ENCODE measurements at regions not wholly inside any gene's neighbourhood (a gene's known extent, or its start where the extent isn't known, plus 50 kb on each side); places are given as distances from the start of the nearest gene placed in this dataset.
"Not testable (repeated sequence)": the region's sequence is repeated elsewhere in the genome, so short reads cannot be mapped to it uniquely, and the experiment has no call there.

DNA sequence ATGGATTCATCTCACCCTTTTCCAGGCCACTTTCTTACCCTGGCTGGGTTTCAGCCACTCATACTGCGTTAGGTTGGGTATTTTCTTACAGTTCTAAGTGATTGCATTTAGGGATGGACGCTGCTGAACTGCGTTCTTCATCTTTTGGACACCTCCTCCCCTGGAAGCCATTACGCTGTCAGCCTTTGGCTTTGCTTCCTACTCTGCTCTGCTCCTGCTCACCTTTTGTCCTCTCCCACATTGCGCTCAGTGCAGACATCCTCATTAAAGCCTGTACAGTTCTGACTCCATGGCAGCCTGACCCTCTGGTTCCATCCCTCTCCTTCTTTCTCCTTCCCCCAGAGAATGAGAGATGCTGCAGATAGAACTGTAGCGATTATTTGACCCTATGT, 108.9 kb downstream of the SRGAP2 start:
- DNase-seq (ENCODE audit: low read depth) = not testable (repeated sequence)

GRCh38 chr1:206314951-206315636, 111.8 kb downstream of the SRGAP2 start:
- DNase-seq (ENCODE audit: low read depth) = not testable (repeated sequence)

DNA sequence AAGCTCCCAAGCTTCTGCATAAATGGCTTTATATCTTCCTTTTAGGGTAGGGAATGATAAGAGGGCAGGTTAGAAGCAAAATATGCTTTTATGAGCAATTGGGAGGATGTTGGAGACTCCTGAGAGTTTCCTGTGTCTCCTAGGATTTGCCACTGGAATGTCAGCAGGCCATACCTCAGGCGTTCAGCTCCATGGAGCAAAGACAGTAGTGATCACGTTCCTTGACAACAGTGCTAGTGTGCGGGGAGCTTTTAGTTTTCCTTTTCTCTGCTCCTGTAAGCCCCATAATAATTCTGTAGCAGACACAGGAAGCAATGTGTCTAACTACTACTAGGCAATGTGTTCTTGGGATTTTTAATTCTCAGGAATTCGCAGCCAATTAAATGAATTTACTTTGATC, 113.6 kb downstream of the SRGAP2 start:
- not testable (repeated sequence) for DNase-seq (ENCODE audit: low read depth)

DNA sequence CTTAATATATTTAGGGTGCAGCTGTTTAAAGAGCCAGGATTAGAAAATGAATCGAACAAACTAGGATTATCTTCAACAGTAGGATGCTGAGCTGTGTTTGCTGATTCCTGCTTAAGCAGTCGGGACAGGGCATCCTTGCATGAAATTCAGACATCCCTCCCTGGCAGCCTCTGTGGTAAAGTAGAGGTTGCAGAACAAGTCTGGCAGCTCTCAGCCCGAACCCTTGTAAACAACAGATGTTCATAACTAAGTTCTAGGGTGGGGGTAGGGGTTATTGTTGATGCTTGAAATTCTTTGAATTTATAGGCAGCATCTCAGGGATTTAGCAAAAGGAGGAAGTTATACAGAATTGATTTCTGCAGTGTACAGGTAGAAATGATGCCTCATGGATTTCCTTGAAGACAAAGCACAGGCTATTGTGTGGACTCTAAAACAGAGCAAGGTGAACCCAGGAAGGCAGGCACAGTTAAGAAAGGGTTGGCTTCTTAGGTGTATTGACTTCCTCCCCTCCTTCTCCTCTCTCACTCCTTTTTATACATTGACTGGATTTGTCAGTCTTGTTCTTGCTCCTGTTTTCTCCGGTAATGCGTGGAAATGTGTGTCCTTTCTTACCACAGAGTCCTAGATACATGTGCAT, 114.7 kb downstream of the SRGAP2 start:
- DNase-seq (ENCODE audit: low read depth) = not testable (repeated sequence)

DNA sequence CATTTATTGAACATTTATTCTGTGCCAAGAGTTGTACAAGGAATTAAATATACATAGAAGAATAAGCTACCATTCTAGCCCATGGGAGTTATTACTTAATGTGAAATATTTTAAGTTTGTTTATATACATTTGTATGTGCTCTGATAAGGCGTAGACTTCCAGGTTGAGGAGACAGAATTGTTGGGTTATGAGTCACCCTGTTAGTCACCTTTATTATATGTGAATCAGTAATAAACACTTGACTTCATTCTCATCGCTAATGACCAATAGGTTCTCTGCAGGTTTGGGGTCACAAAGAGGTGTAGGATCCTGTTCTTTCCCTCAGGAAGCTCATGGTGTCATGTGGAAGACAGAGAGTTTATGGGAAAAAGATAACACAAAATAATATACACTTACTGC, 116.9 kb downstream of the SRGAP2 start:
- not testable (repeated sequence) for DNase-seq (ENCODE audit: low read depth)

DNA sequence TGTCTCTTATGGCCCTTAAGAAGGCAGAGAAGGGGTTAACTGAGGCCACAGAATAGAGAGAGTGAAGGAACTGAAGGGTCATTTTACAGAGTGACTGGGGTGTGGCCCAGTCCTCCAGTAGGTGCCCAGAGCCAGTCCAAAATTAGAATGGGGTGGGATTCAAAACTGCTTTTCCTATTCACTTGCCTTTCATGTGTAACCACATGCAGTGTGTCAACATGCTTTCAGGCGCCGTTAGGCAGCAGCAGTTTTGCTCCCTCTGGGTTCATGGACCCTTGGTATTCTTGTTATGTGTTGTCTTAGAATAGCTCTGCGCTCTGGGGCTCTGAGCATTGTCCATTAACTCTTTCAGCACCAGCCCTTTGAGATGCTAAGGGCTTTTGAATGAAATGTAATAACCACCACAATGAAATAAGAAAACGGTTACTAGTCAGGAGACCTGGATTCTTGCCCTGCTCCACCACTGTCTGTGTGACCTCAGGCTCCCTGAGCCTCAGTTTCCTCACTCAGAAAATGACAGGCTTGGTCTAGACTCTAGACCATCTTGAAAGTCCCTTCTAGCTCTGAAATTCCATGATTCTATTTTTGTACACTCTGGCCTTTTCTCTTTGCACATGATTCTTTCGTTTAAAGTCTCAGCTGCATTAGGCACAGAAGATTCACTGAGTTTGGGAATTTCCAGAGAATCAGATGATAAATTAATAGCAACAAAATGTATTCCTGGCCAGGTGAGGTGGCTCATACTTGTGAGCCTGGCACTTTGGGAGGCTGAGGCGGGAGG, 123.0 kb downstream of the SRGAP2 start:
- not testable (repeated sequence) for DNase-seq (ENCODE audit: low read depth)

DNA sequence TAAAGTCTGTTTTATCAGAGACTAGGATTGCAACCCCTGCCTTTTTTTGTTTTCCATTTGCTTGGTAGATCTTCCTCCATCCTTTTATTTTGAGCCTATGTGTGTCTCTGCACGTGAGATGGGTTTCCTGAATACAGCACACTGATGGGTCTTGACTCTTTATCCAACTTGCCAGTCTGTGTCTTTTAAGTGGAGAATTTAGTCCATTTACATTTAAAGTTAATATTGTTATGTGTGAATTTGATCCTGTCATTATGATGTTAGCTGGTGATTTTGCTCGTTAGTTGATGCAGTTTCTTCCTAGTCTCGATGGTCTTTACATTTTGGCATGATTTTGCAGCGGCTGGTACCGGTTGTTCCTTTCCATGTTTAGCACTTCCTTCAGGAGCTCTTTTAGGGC, 128.3 kb downstream of the SRGAP2 start:
- DNase-seq (ENCODE audit: low read depth) = not testable (repeated sequence)

DNA sequence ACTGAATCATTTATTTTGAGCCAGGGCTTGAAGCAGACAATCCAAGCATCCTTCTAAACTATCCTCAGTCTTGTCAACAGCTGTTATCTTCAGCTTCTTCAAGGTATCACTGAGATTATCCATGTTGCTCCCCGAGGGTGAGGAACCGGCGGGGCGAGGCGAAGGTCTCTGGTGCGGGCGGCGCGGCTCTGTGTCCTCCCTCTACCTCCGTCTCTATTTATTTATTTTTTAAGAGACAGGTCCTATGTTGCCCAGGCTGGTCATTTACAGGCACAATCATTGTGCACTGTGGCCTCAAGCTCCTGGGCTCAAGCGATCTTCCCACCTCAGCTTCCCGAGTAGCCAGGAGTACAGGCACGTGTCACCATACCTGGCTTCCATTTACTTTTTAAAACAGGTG, 130.0 kb downstream of the SRGAP2 start:
- DNase-seq (ENCODE audit: low read depth) = not testable (repeated sequence)

- DNase-seq (ENCODE audit: low read depth) = not testable (repeated sequence)
These were observed 130.6 kb downstream of the SRGAP2 start for GRCh38 chr1:206333897-206334296.

GRCh38 chr1:206334481-206334880, 131.1 kb downstream of the SRGAP2 start:
- not testable (repeated sequence) for DNase-seq (ENCODE audit: low read depth)

GRCh38 chr1:206335162-206335561, 131.8 kb downstream of the SRGAP2 start:
- DNase-seq (ENCODE audit: low read depth) = not testable (repeated sequence)

- DNase-seq (ENCODE audit: low read depth) = not testable (repeated sequence)
These were observed 132.8 kb downstream of the SRGAP2 start for GRCh38 chr1:206335875-206336846.

- DNase-seq (ENCODE audit: low read depth) = peak; percentile 17
These were observed 133.3 kb upstream of the IKBKE start for GRCh38 chr1:206337024-206337423.

DNA sequence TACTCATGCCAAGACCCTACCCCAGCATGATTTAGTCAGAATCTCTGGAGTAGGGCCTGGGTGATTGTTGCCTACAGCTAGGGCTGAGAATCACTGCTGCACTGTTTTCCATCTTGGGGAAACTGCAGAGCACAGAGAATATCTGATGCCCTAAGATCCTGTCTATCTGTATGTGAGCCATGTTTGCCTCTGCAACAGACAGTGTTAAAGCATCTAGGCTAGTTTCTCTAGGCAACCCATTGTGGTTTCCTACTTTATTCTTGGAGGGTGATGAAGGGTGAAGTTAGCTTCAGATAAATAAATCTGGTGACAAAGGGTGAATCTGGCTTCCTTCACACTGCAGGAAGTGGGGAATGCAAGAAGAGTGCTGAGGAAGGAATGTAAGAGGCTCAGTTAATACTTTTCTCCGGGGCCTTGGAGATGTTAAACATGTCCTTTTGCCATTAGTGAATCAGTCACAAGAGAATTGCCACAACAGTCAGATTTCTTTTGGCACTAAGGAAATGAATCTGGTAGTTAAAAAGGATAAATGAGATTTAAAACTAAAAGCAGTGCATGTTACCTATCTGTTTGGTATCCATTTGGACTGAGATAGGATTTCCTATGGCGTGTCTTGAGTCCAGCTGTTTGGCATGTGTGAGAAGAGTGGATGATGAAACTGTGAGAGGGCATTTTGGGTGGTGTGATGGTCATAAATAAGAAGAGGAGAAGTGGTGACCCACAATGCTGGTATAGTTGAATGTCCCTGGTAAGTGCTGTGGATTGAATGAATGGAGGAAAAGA, 119.6 kb upstream of the IKBKE start:
- DNase-seq (ENCODE audit: low read depth) = peak; percentile 53

DNA sequence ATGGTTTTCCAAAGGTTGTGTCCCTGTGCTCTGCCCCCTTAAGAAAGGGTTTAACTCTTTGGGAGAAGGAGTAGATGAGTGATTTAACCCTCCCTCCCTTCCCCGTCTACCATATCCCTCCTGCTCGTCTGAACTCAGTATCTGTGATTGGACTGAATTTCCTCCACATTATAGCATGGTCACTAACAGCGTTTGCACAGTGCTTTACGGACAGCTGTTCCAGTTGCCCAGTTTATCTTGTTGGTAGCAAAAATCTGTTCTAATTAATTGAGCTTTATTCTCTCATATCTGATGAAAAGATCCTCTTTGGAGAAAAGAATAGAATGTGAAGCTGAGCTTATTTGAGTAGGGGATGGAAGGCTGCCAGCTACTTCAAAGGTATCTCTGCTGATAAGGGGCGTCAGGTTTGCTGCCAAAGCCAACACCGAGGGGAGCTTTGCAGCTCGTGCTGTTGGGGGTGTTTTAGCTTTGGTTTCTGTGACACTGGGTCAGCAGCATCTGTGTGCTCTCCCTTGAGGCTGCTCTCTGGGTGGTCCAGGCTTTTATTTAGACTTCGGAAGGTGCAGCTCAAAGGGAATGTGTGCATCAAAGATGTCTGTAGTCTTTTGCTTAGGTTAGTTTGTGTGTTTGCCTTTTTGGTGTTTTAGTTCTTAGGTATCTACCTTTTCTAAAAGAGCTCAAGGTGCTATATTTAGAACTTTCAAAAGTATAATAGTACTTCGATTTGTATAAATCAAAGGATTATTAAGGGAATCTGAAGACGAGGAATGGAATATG, 118.8 kb upstream of the IKBKE start:
- not testable (repeated sequence) for DNase-seq (ENCODE audit: low read depth)

GRCh38 chr1:206356310-206356709, 114.0 kb upstream of the IKBKE start:
- peak; percentile 57 for DNase-seq (ENCODE audit: low read depth)

DNA sequence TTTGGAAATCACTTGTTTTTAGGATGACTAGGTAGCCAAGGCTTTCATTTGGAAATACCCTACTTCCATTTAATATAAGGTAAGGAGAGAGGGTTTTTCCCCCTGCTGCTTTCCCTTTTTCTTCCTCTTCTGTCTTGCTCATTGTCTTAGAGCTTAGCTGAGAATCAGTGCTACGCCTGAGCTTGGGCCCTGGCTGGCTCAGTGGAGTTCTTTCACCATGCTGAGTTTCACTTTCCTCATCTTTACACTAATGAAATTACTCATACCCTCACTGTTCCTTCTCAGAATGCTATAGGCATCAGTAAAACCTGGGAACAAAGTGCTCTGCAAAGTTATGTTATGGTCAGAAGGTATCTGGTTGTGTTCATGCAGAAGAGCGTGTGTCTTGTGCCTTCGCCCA, 112.3 kb upstream of the IKBKE start:
- DNase-seq (ENCODE audit: low read depth) = not testable (repeated sequence)

DNA sequence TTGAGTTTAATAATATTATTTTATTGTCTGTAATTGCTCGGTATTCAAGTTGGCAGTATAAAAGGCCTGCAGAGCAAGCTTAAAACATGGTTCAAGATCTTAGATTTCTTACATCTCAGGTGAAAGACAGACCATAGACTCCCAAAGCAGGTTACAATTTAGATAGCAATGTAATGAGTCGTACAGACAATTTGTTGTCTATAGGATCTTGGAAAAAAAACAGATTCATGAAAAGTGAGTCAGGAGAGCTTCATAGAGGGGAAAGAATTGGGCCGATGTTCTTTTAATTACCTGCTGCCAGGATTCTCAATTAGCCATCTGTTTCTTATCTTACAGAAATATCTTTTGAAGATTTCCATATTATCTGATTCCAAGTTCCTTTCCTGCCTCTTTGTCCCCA, 111.5 kb upstream of the IKBKE start:
- not testable (repeated sequence) for DNase-seq (ENCODE audit: low read depth)

DNA sequence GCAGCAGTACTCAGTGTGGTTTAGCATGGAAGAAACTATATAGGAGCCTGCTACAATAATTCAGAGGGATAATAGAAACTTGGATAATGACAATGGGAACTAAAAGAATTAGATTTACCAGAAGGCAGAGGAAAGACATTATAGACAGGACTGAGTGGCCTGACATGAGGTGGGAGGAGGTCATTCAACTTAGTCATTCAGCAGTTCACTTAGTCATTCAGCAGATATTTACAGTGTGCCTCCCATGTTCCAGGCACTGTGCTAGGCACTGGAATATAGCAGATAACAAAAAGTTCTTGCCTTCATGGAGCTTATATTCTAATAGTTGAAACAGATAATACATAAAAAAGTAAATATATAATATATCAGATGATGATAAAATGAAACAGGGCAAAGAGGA, 110.9 kb upstream of the IKBKE start:
- not testable (repeated sequence) for DNase-seq (ENCODE audit: low read depth)

- DNase-seq (ENCODE audit: low read depth) = not testable (repeated sequence)
These were observed 108.2 kb upstream of the IKBKE start for GRCh38 chr1:206361978-206362543.

Data from EH (cell line).